ENCODE measurements at regions not wholly inside any gene's neighbourhood (a gene's known extent, or its start where the extent isn't known, plus 50 kb on each side); places are given as distances from the start of the nearest gene placed in this dataset.

GRCh38 chr5:18238321-18238720, 604.1 kb downstream of the TAF11L14 start:
- in situ Hi-C loops (cut with MboI), result no loop called here
- H3K36me3 ChIP-seq (ENCODE audit: low read depth), result no peaks in the 10 kb centered on the region
- H3F3A ChIP-seq (ENCODE audit: insufficient read depth), result no peaks in the 10 kb centered on the region
- 9 to 24% methylated on average over 2 of the region's 2 CpGs for WGBS, 2 experiments (ENCODE audit: low coverage in 1 of 2, low lambda C conversion rate in 2 of 2, missing lambda C conversion rate in 2 of 2)
- no peaks in the 10 kb centered on the region for H3K9me2 ChIP-seq (ENCODE audit: insufficient read depth)
- no peak for TF ChIP-seq EZH2phosphoT487 (IDR thresholded peaks at IDR 0.05; ENCODE audit: insufficient read depth, low read depth)
- TF ChIP-seq EZH2 (IDR thresholded peaks at IDR 0.05; ENCODE audit: insufficient read depth, poor library complexity, severe bottlenecking), result no peak
- no peak overlapping the region for H3K27ac ChIP-seq
- no peak overlapping the region for H2AFZ ChIP-seq
- no peaks in the 10 kb centered on the region for H3K27me3 ChIP-seq (replicated peaks; ENCODE audit: insufficient read depth)
- H3K9ac ChIP-seq, result no peak overlapping the region
- no peak overlapping the region for H3K4me2 ChIP-seq (ENCODE audit: unreplicated experiment)
- H3K4me3 ChIP-seq, result no peak overlapping the region
- H3K4me1 ChIP-seq (ENCODE audit: insufficient read depth), result no peaks in the 10 kb centered on the region
- no peaks in the 10 kb centered on the region for H3K9me3 ChIP-seq (ENCODE audit: low read depth)
- DNase-seq, result no peak
- H4K20me1 ChIP-seq (ENCODE audit: insufficient read depth), result no peaks in the 10 kb centered on the region
- H3K79me2 ChIP-seq (ENCODE audit: insufficient read depth), result no peaks in the 10 kb centered on the region

- Histone ChIP-seq H2AFZ (no peak overlapping the region), H3K9ac (no peak overlapping the region), H3K4me3 (no peak overlapping the region), H3F3A (ENCODE audit: insufficient read depth) (no peaks in the 10 kb centered on the region), H3K9me3 (ENCODE audit: low read depth) (no peaks in the 10 kb centered on the region), H3K4me2 (ENCODE audit: unreplicated experiment) (no peak overlapping the region), H3K9me2 (ENCODE audit: insufficient read depth) (no peaks in the 10 kb centered on the region), H4K20me1 (ENCODE audit: insufficient read depth) (no peaks in the 10 kb centered on the region), H3K36me3 (ENCODE audit: low read depth) (no peaks in the 10 kb centered on the region), H3K79me2 (ENCODE audit: insufficient read depth) (no peaks in the 10 kb centered on the region), H3K4me1 (ENCODE audit: insufficient read depth) (no peaks in the 10 kb centered on the region), H3K27me3 (replicated peaks; ENCODE audit: insufficient read depth) (no peaks in the 10 kb centered on the region), H3K27ac (no peak overlapping the region)
- DNase-seq, result no peak
- in situ Hi-C loops (cut with MboI), result no loop called here
- TF ChIP-seq EZH2phosphoT487 (IDR thresholded peaks at IDR 0.05; ENCODE audit: insufficient read depth, low read depth), result no peak
- no peak for TF ChIP-seq EZH2 (IDR thresholded peaks at IDR 0.05; ENCODE audit: insufficient read depth, poor library complexity, severe bottlenecking)
- WGBS, 2 experiments (ENCODE audit: low coverage in 1 of 2, low lambda C conversion rate in 2 of 2, missing lambda C conversion rate in 2 of 2), result 27 to 30% methylated on average over 1 of the region's 1 CpG
These were observed 606.7 kb downstream of the TAF11L14 start for GRCh38 chr5:18240971-18241370.

DNA sequence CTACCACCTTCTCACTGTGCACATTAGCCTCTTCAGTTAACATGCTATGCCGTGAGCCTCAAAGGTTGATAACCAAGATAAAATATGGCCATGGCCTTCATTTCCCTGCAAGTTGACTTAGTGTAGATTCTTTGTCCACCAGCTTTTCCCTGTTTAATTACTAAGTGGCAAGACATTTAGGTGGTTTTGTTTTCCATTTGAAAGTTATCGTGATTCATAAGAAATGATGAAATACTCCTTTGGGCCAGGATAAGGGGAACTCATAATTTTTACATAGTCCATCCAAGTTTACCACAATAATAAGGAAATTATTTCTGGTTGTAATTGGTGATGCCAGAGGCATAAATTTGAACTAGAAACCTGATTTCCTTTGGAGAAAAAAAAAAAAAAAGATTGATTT, 609.6 kb downstream of the TAF11L14 start:
- Histone ChIP-seq H3K4me3 (no peak overlapping the region), H3K27me3 (replicated peaks; ENCODE audit: insufficient read depth) (no peaks in the 10 kb centered on the region), H3K4me1 (ENCODE audit: insufficient read depth) (no peaks in the 10 kb centered on the region), H3K4me2 (ENCODE audit: unreplicated experiment) (no peak overlapping the region), H2AFZ (no peak overlapping the region), H3K36me3 (ENCODE audit: low read depth) (no peaks in the 10 kb centered on the region), H3F3A (ENCODE audit: insufficient read depth) (no peaks in the 10 kb centered on the region), H3K27ac (no peak overlapping the region), H3K9me2 (ENCODE audit: insufficient read depth) (no peaks in the 10 kb centered on the region), H3K9me3 (ENCODE audit: low read depth) (no peaks in the 10 kb centered on the region), H3K9ac (no peak overlapping the region), H4K20me1 (ENCODE audit: insufficient read depth) (no peaks in the 10 kb centered on the region), H3K79me2 (ENCODE audit: insufficient read depth) (no peaks in the 10 kb centered on the region)
- DNase-seq, result no peak
- no peak for TF ChIP-seq EZH2phosphoT487 (IDR thresholded peaks at IDR 0.05; ENCODE audit: insufficient read depth, low read depth)
- no peak for TF ChIP-seq EZH2 (IDR thresholded peaks at IDR 0.05; ENCODE audit: insufficient read depth, poor library complexity, severe bottlenecking)
- WGBS, 2 experiments (ENCODE audit: low coverage in 1 of 2, low lambda C conversion rate in 2 of 2, missing lambda C conversion rate in 2 of 2), result 29 to 33% methylated on average over 2 of the region's 2 CpGs
- in situ Hi-C loops (cut with MboI), result no loop called here

DNA sequence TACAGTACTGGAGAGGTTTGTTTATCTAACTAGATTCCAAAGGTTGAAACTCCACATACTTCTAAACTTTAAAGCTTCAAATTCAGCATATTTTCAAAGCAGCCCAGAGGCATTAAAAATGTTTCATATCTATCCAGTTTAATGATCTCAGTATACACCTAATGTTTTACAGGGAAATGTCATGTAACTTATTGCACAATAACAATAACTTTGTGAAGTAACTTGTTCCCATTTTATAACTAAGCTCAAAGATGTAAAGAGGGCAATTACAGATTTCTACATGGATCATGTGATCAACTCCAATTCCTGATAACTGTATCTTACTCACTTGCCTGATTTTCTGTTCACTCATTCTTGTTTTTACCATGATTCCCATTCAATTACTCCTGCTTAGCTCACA, 610.0 kb downstream of the TAF11L14 start:
- no peak overlapping the region for H3K9ac ChIP-seq
- no peak for DNase-seq
- H3K4me1 ChIP-seq (ENCODE audit: insufficient read depth), result no peaks in the 10 kb centered on the region
- H2AFZ ChIP-seq, result no peak overlapping the region
- H3K9me2 ChIP-seq (ENCODE audit: insufficient read depth), result no peaks in the 10 kb centered on the region
- no peaks in the 10 kb centered on the region for H3K9me3 ChIP-seq (ENCODE audit: low read depth)
- no peak overlapping the region for H3K4me3 ChIP-seq
- no peak for TF ChIP-seq EZH2 (IDR thresholded peaks at IDR 0.05; ENCODE audit: insufficient read depth, poor library complexity, severe bottlenecking)
- no peak for TF ChIP-seq EZH2phosphoT487 (IDR thresholded peaks at IDR 0.05; ENCODE audit: insufficient read depth, low read depth)
- no peaks in the 10 kb centered on the region for H4K20me1 ChIP-seq (ENCODE audit: insufficient read depth)
- no peaks in the 10 kb centered on the region for H3F3A ChIP-seq (ENCODE audit: insufficient read depth)
- H3K36me3 ChIP-seq (ENCODE audit: low read depth), result no peaks in the 10 kb centered on the region
- no peaks in the 10 kb centered on the region for H3K27me3 ChIP-seq (replicated peaks; ENCODE audit: insufficient read depth)
- in situ Hi-C loops (cut with MboI), result no loop called here
- no peak overlapping the region for H3K27ac ChIP-seq
- no peak overlapping the region for H3K4me2 ChIP-seq (ENCODE audit: unreplicated experiment)
- H3K79me2 ChIP-seq (ENCODE audit: insufficient read depth), result no peaks in the 10 kb centered on the region

- no peaks in the 10 kb centered on the region for H3K36me3 ChIP-seq (ENCODE audit: low read depth)
- no peak overlapping the region for H3K9ac ChIP-seq
- no peak overlapping the region for H3K27ac ChIP-seq
- TF ChIP-seq EZH2phosphoT487 (IDR thresholded peaks at IDR 0.05; ENCODE audit: insufficient read depth, low read depth) (no peak), EZH2 (IDR thresholded peaks at IDR 0.05; ENCODE audit: insufficient read depth, poor library complexity, severe bottlenecking) (no peak)
- H3K79me2 ChIP-seq (ENCODE audit: insufficient read depth), result no peaks in the 10 kb centered on the region
- no peaks in the 10 kb centered on the region; the same call in 1 of the 2 replicates for H4K20me1 ChIP-seq (ENCODE audit: insufficient read depth)
- no peak overlapping the region for H3K4me2 ChIP-seq (ENCODE audit: unreplicated experiment)
- in situ Hi-C loops (cut with MboI), result no loop called here
- H3F3A ChIP-seq (ENCODE audit: insufficient read depth), result no peaks in the 10 kb centered on the region
- H3K9me3 ChIP-seq (ENCODE audit: low read depth), result no peaks in the 10 kb centered on the region
- no peaks in the 10 kb centered on the region for H3K4me1 ChIP-seq (ENCODE audit: insufficient read depth)
- WGBS, 2 experiments (ENCODE audit: low coverage in 1 of 2, low lambda C conversion rate in 2 of 2, missing lambda C conversion rate in 2 of 2), result 22 to 28% methylated on average over 3 of the region's 3 CpGs
- no peaks in the 10 kb centered on the region for H3K9me2 ChIP-seq (ENCODE audit: insufficient read depth)
- DNase-seq, result no peak
- no peaks in the 10 kb centered on the region for H3K27me3 ChIP-seq (replicated peaks; ENCODE audit: insufficient read depth)
- no peak overlapping the region for H3K4me3 ChIP-seq
- no peak overlapping the region for H2AFZ ChIP-seq
These were observed 618.3 kb downstream of the TAF11L14 start for GRCh38 chr5:18252559-18252958.
